ENCODE measurements at regions not wholly inside any gene's neighbourhood (a gene's known extent, or its start where the extent isn't known, plus 50 kb on each side); places are given as distances from the start of the nearest gene placed in this dataset.

GRCh38 chr4:38205261-38205660 is 245.1 kb downstream of the PTTG2 start:
- TF ChIP-seq, protein P1, sequence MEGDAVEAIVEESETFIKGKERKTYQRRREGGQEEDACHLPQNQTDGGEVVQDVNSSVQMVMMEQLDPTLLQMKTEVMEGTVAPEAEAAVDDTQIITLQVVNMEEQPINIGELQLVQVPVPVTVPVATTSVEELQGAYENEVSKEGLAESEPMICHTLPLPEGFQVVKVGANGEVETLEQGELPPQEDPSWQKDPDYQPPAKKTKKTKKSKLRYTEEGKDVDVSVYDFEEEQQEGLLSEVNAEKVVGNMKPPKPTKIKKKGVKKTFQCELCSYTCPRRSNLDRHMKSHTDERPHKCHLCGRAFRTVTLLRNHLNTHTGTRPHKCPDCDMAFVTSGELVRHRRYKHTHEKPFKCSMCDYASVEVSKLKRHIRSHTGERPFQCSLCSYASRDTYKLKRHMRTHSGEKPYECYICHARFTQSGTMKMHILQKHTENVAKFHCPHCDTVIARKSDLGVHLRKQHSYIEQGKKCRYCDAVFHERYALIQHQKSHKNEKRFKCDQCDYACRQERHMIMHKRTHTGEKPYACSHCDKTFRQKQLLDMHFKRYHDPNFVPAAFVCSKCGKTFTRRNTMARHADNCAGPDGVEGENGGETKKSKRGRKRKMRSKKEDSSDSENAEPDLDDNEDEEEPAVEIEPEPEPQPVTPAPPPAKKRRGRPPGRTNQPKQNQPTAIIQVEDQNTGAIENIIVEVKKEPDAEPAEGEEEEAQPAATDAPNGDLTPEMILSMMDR (IDR thresholded peaks at IDR 0.05): no peak
- TF ChIP-seq POLR2A (IDR thresholded peaks at IDR 0.05): no peak
- 50 to 87% methylated on average over 3 of the region's 3 CpGs for WGBS, 2 donors
- intact Hi-C loops (cut with DNase I; ENCODE audit: low total_unique reads): no loop called here
- DNase-seq (ENCODE audit: low spot score in 2 of 2): no peak
- no peak overlapping the region for H3K4me3 ChIP-seq (ENCODE audit: low read depth, poor library complexity, severe bottlenecking)

DNA sequence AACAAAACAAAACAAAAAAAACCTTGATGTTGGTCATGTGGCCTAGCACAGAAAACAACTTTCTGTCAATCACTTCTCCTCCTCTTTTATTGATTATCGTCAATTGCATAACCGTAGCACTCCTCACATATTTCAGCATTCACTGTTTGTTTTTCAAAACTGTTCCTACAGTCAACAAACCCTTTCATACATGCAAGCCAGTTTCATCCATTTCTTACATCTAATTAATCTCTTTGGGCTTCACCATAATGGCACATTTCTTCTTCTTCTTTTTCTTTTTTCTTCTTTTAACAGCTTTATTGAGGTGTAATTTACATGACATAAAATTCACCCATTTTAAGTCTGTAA is 246.9 kb downstream of the PTTG2 start:
- intact Hi-C loops (cut with DNase I; ENCODE audit: low total_unique reads): no loop called here
- DNase-seq (ENCODE audit: low spot score in 2 of 2): no peak
- TF ChIP-seq, protein P1 (IDR thresholded peaks at IDR 0.05): no peak
- TF ChIP-seq POLR2A (IDR thresholded peaks at IDR 0.05): no peak
- H3K4me3 ChIP-seq (ENCODE audit: low read depth, poor library complexity, severe bottlenecking): no peak overlapping the region
- 95 to 96% methylated on average over 2 of the region's 2 CpGs for WGBS, 2 donors

DNA sequence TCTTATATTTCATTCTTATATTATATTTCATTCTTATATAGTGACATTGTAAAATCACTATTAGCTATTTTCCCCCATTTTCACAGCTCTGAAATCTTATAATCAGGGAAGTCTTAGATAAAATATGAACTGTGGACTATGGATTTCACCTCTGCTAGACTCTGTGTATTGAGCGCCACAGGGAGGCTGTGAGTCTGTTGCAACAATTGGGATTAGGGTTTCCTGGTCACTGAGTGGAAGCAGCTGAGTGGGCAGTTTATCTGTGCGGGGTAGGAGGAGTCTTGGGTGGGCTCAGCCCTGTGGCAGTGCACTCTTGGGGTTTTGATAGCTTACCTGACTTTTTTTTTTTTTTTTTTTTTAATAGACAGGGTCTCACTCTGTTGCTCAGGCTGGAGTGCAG is 249.5 kb downstream of the PTTG2 start:
- no peak for TF ChIP-seq POLR2A (IDR thresholded peaks at IDR 0.05)
- TF ChIP-seq, protein P1 (IDR thresholded peaks at IDR 0.05): no peak
- H3K4me3 ChIP-seq (ENCODE audit: low read depth, poor library complexity, severe bottlenecking): no peak overlapping the region
- no peak for DNase-seq (ENCODE audit: low spot score in 2 of 2)
- intact Hi-C loops (cut with DNase I; ENCODE audit: low total_unique reads): no loop called here
- 91 to 92% methylated on average over 2 of the region's 2 CpGs for WGBS, 2 donors

DNA sequence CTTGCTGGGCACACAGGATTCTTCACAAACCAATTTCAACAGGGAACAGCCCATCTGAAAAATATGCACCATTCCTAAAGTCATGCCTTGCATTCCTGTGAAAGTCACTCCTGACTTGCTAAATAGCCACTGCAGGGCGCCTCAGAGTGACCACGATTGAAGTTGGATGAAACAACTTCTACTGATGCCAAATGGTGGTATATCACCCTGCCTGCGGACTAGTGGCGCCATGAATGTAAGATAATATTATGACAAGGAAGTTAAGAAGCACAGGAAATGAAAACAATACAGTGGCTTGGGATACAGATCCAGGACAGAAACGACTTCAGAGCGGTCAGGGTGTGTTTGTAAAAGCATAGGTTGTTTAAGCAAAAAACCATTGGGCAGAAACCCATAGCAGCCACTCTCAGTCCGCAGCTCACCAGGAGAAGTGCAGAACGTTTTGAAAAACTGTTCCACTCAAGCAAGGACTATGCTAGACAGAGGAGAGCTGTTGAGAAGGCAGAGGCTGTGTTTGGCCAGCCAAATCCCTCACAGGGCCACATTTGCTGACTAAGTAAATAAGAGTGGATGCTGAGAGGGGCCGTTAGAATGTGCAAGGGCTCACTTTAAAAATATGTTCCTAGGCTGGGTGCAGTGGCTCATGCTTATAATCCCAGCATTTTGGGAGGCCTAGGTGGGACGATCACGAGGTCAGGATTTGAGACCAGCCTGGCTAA is 250.4 kb downstream of the PTTG2 start:
- WGBS, 2 donors: 70 to 73% methylated on average over 11 of the region's 11 CpGs
- H3K4me3 ChIP-seq (ENCODE audit: low read depth, poor library complexity, severe bottlenecking): no peak overlapping the region
- DNase-seq (ENCODE audit: low spot score in 2 of 2): no peak
- intact Hi-C loops (cut with DNase I; ENCODE audit: low total_unique reads): no loop called here
- no peak for TF ChIP-seq POLR2A (IDR thresholded peaks at IDR 0.05)
- TF ChIP-seq, protein P1 (IDR thresholded peaks at IDR 0.05): no peak

DNA sequence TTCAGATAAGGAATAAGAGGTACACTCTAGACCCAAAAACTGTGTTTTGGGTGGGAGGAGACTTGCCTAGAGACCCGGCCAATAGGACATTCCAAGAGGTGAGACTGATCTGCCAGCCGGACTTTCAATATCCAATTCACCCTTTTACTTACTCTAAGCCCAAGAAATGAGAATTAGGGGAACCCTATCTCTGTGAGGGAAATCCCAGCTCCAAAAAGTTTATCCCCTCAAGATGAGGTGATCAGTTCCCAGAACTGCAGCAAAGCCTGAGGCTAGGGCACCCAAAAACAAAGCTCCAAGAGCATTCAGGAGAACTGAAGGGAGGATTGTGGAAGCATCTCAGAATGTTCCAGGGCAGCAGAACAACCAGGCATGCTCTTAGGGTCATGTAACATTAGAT is 251.7 kb downstream of the PTTG2 start:
- DNase-seq (ENCODE audit: low spot score in 2 of 2): no peak
- intact Hi-C loops (cut with DNase I; ENCODE audit: low total_unique reads): no loop called here
- TF ChIP-seq, protein P1 (IDR thresholded peaks at IDR 0.05): no peak
- no peak for TF ChIP-seq POLR2A (IDR thresholded peaks at IDR 0.05)
- H3K4me3 ChIP-seq (ENCODE audit: low read depth, poor library complexity, severe bottlenecking): no peak overlapping the region
- WGBS, 2 donors: 33 to 46% methylated on average over 2 of the region's 2 CpGs
